ENCODE measurements at regions not wholly inside any gene's neighbourhood (a gene's known extent, or its start where the extent isn't known, plus 50 kb on each side); places are given as distances from the start of the nearest gene placed in this dataset.

DNA sequence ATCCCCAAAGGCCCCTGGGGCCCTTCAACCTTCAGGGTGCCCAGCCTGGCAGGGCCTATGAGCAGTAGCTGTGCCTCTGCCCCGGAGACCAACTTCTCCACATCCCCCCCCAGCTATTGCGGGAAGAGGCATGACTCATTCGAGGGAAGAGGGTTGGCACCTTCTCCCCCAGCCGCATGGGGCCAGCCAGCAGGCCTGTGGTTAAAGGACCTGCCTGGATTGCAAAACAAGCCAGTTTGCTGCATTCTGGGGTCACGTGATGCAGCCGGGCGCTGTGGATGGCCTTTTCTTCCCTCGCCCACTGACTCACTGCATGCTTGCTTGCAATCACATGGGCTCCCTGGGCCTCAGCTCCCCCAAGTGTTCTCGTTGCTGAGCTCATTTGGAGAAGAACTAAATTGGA, 182.5 kb downstream of the MAFB start:
- Mint-ChIP-seq H3K4me3 (no peak overlapping the region), H3K4me1 (peaks cover 11% of the 10 kb centered on the region), H3K36me3 (no peaks in the 10 kb centered on the region), H3K27me3 (ENCODE audit: low read depth) (no peaks in the 10 kb centered on the region), H3K9me3 (no peaks in the 10 kb centered on the region), H3K27ac (no peak overlapping the region)
- DNase-seq (ENCODE audit: low spot score in 2 of 2, unreplicated experiment in 2 of 2): no peak
- TF ChIP-seq, protein P1, sequence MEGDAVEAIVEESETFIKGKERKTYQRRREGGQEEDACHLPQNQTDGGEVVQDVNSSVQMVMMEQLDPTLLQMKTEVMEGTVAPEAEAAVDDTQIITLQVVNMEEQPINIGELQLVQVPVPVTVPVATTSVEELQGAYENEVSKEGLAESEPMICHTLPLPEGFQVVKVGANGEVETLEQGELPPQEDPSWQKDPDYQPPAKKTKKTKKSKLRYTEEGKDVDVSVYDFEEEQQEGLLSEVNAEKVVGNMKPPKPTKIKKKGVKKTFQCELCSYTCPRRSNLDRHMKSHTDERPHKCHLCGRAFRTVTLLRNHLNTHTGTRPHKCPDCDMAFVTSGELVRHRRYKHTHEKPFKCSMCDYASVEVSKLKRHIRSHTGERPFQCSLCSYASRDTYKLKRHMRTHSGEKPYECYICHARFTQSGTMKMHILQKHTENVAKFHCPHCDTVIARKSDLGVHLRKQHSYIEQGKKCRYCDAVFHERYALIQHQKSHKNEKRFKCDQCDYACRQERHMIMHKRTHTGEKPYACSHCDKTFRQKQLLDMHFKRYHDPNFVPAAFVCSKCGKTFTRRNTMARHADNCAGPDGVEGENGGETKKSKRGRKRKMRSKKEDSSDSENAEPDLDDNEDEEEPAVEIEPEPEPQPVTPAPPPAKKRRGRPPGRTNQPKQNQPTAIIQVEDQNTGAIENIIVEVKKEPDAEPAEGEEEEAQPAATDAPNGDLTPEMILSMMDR (IDR thresholded peaks at IDR 0.05; ENCODE audit: unreplicated experiment): no peak

DNA sequence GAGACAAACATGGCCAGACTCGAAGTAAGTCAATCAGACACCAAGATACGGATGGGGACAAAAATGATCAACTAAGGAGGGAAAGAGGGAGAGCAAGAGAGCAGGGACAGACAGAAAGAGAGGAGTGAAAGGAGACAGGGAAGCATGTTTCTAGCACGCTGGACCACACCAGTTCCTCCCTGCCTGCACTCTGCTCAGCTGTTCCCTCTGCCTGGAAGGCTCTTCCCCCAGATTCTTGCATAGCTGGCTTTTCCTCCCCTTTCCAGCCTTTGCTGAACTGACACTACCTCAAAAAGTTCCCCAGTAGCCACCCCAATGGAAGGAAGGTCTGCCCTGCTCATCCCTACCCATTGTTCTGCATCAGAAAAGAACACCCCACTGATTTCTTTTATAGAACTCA, 185.9 kb downstream of the MAFB start:
- Mint-ChIP-seq H3K27ac (no peak overlapping the region), H3K27me3 (ENCODE audit: low read depth) (no peaks in the 10 kb centered on the region), H3K9me3 (no peaks in the 10 kb centered on the region), H3K4me1 (peaks cover 18% of the 10 kb centered on the region), H3K36me3 (no peaks in the 10 kb centered on the region), H3K4me3 (no peak overlapping the region)
- DNase-seq (ENCODE audit: low spot score in 2 of 2, unreplicated experiment in 2 of 2): no peak
- TF ChIP-seq, protein P1 (IDR thresholded peaks at IDR 0.05; ENCODE audit: unreplicated experiment): no peak

DNA sequence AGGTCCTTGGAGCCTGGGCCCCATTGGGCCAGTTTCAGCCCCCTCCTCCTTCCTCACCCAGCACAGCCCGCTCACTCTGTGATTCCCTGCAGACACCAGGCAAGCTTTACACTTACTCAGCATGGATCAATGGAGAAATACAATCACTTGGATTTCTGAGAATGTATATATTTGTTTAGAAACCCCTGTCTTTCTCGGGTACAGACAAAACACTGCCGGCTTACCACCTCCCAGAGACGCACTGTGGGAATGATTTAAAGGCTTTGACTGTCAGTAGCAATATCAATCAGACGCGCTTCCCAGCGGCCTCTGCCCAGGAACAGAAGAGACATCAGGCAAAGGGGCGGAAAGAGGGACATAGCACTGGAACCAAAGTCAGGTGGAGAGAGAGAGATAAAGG, 186.5 kb downstream of the MAFB start:
- TF ChIP-seq, protein P1 (IDR thresholded peaks at IDR 0.05; ENCODE audit: unreplicated experiment): no peak

DNA sequence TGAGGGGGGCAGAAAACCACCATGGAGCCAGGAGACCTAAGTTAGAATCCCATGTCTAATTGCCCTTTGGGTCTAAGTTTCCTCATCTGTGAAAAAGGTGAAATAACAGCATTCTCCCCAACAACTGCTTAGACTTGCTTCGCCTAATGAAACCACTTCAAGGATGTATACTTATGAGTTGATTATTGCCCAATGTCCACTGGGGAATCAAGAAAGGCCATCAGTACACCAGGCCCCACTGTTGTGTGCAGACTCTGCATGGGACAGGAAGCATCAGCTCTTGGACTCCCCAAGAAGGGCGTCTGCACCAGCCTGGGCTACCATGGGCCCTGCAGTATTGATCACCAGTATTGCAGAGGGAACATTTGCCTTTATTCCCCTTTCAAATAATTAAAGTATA, 189.6 kb downstream of the MAFB start:
- no peaks in the 10 kb centered on the region for H3K9me3 Mint-ChIP-seq
- TF ChIP-seq, protein P1 (IDR thresholded peaks at IDR 0.05; ENCODE audit: unreplicated experiment): no peak
- H3K27me3 Mint-ChIP-seq (ENCODE audit: low read depth): peaks cover 4% of the 10 kb centered on the region
- no peak overlapping the region for H3K4me3 Mint-ChIP-seq
- DNase-seq (ENCODE audit: low spot score in 2 of 2, unreplicated experiment in 2 of 2): no peak
- peaks cover 22% of the 10 kb centered on the region for H3K4me1 Mint-ChIP-seq
- no peaks in the 10 kb centered on the region for H3K36me3 Mint-ChIP-seq
- H3K27ac Mint-ChIP-seq: no peak overlapping the region

More for the DNA sequence above, 186.5 kb downstream of the MAFB start:
- H3K36me3 Mint-ChIP-seq: no peaks in the 10 kb centered on the region
- H3K9me3 Mint-ChIP-seq: no peaks in the 10 kb centered on the region
- no peaks in the 10 kb centered on the region for H3K27me3 Mint-ChIP-seq (ENCODE audit: low read depth)
- no peak overlapping the region for H3K27ac Mint-ChIP-seq
- no peak for DNase-seq (ENCODE audit: low spot score in 2 of 2, unreplicated experiment in 2 of 2)
- no peak overlapping the region for H3K4me3 Mint-ChIP-seq
- peaks cover 22% of the 10 kb centered on the region for H3K4me1 Mint-ChIP-seq

DNA sequence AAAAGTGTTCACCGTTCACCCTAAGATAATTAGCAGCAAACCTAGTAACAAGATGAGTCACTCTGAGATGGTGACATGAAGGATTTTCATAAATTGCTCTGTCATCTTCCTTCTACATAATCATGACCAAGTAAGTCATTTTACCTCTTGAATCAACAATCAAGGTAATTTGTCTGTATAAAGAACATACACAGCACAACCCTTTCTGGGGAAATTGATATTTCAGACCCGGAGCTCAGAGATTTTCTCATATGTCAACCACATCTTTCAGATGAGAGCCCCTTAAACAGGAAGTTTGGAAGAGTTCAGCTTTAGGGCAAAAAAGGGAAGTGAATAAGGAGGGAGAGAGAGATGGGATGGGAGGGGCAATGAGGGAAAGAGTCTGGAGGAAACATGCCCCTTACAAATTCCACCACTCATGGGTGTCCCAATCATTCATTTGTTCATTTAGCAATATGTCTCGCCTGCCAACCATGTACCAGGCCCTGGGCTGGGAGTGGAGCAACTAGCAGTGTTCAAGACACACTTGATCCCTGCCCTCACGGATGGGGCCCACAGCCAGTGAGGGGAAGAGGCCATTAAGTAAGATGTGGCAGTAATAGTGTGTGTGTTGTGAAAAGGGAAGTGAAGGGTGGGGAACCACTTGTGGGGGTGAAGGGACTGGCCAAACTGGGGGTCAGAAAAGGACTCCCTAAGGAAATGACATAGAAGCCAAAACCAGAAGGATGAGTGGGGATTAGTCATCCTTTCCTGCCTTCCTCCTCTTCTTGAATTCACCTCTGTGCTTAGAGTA, 190.9 kb downstream of the MAFB start:
- peaks cover 4% of the 10 kb centered on the region for H3K27me3 Mint-ChIP-seq (ENCODE audit: low read depth)
- peak overlapping the region; percentile 4 for H3K27ac Mint-ChIP-seq
- H3K4me1 Mint-ChIP-seq: peaks cover 18% of the 10 kb centered on the region
- TF ChIP-seq, protein P1 (IDR thresholded peaks at IDR 0.05; ENCODE audit: unreplicated experiment): no peak
- no peaks in the 10 kb centered on the region for H3K9me3 Mint-ChIP-seq
- no peak for DNase-seq (ENCODE audit: low spot score in 2 of 2, unreplicated experiment in 2 of 2)
- H3K36me3 Mint-ChIP-seq: no peaks in the 10 kb centered on the region
- no peak overlapping the region for H3K4me3 Mint-ChIP-seq

All from mesothelial cell of epicardium (in vitro differentiated cells).